ENCODE measurements at regions not wholly inside any gene's neighbourhood (a gene's known extent, or its start where the extent isn't known, plus 50 kb on each side); places are given as distances from the start of the nearest gene placed in this dataset.

- TF ChIP-seq CTCF (IDR thresholded peaks at IDR 0.05) (no peak), EZH2 (IDR thresholded peaks at IDR 0.05; ENCODE audit: borderline replicate concordance, insufficient read depth, low read depth, low read length, poor library complexity, severe bottlenecking) (no peak)
These were observed 579.4 kb upstream of the LRATD1 start for GRCh38 chr2:14053105-14053504.

Measured in B cell (primary cell).